ENCODE measurements at regions not wholly inside any gene's neighbourhood (a gene's known extent, or its start where the extent isn't known, plus 50 kb on each side); places are given as distances from the start of the nearest gene placed in this dataset.

- no peak for DNase-seq (ENCODE audit: low read depth)
These were observed 697.0 kb upstream of the POU3F2 start for GRCh38 chr6:98137391-98137790.

DNA sequence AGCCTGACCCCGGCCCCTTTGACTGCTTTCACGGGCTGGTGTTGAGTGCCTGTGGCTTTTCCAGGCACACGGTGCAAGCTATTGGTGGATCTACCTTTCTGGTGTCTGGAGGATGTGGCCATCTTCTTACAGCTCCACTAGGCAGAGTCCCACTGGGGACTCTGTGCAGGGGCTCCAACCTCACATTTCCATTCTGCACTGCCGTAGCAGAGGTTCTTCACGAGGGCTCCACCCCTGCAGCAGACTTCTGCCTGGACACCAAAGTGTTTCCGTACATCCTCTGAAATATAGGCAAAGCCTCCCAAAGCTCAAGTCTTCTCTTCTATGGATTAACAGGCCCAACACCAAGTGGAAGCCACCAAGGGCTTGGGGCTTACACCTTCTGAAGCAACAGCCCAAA lies 691.5 kb upstream of the POU3F2 start:
- DNase-seq (ENCODE audit: low read depth) = no peak

- no peak for DNase-seq (ENCODE audit: low read depth)
These were observed 687.7 kb upstream of the POU3F2 start for GRCh38 chr6:98146656-98147055.

- DNase-seq (ENCODE audit: low read depth) = no peak
These were observed 677.8 kb upstream of the POU3F2 start for GRCh38 chr6:98156580-98156979.

GRCh38 chr6:98179606-98180005 lies 654.8 kb upstream of the POU3F2 start:
- DNase-seq (ENCODE audit: low read depth) = no peak

- no peak for DNase-seq (ENCODE audit: low read depth)
These were observed 634.3 kb upstream of the POU3F2 start for GRCh38 chr6:98200084-98200483.

GRCh38 chr6:98203170-98203806 lies 631.1 kb upstream of the POU3F2 start:
- no peak for DNase-seq (ENCODE audit: low read depth)

GRCh38 chr6:98212468-98212867 lies 621.9 kb upstream of the POU3F2 start:
- DNase-seq (ENCODE audit: low read depth) = no peak

GRCh38 chr6:98215531-98215930 lies 618.8 kb upstream of the POU3F2 start:
- no peak for DNase-seq (ENCODE audit: low read depth)

GRCh38 chr6:98230250-98230649 lies 604.1 kb upstream of the POU3F2 start:
- DNase-seq (ENCODE audit: low read depth) = no peak

DNA sequence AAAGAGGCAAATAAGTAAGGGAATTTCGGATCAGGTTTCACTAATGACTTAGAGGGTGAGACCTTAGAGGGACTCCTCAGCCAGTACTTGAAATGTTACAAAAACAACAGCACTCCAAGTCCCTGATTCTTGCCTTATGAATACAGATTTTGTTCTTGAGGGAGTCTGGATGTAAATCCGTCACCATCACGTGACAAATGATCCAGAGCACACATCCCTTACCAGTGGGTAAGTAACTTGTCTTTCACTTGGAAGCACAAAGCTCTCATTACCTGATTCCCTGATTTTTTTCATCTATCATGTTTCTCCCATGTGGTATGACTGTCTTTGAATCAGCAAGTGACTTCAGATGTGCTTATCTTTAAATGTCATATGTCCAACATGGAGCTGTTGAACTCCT lies 595.3 kb upstream of the POU3F2 start:
- no peak for DNase-seq (ENCODE audit: low read depth)

DNA sequence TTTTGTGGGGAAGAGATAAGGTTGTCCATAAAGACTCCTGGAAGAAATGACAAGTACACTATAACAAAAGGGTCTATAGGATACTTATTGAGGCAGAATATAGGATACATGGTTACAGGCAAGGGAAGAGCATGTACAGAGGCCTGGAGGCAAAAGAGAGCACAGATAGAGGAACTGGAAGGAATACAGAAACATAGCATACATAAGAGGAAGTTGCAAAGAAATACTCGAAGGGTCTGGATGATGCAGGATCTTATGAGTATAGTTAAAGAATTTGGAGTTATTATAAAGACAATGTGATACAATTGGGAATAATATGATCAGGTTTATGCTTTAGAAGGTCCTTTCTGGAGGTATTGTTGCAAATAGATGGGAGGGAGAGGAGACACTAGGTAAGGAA lies 592.7 kb upstream of the POU3F2 start:
- no peak for DNase-seq (ENCODE audit: low read depth)

DNA sequence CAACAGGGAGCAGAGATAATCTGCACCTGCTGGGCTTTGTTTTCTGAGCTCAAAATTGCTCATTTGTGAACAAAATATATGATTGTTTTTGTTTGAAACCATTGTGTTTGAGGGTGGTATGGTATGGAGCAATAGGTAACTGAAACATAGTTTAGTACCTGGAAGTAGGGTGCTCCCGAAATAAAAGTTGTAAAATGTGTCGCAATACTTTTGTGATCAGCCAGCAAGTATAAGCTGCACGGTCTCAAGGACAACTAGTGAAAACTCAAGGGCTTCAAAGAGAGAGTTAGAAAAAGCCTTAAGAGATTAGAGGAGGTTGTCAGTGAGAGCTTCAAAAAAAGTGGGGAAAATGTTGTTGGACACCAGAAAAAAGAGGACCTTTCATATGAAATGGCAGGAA lies 579.8 kb upstream of the POU3F2 start:
- DNase-seq (ENCODE audit: low read depth) = no peak

GRCh38 chr6:98260382-98260781 lies 574.0 kb upstream of the POU3F2 start:
- no peak for DNase-seq (ENCODE audit: low read depth)

DNA sequence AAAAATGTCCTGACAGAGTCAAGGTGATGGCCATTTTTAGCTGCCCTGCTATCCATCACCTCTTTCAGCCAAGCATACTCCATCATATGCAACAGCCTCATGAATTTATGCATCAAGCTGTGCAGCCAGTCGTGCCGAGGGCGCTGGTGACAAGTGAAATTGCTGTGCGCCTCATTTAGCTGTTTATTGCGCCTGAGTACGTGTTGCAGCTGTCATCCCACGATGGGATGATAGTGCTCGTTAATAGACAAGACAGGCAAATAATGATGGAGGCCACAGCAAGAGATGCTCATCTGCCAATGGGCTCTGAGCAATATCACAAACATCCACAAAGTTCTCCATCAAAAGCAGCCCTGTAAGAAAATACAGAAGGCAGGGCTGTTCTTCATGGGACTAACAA lies 562.3 kb upstream of the POU3F2 start:
- DNase-seq (ENCODE audit: low read depth) = no peak

- DNase-seq (ENCODE audit: low read depth) = no peak
These were observed 559.7 kb upstream of the POU3F2 start for GRCh38 chr6:98274691-98275090.

DNA sequence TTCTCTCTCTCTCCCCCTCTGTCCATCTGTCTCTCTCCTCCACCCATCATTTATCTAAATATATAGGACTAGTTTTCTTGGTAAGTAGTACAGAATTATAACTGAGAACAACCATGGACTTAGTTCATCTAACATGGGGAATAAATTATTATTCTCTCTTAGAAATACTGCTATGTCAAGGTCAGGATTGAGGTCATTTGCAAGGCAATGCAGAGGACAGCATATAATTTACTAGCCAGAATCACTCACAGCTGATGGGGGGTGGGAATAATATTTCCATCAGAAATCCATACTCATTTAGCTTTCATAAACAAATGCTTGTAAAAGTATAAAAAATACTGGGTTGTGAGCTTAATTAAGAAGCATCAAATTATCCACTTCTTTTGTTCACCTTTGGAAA lies 553.9 kb upstream of the POU3F2 start:
- no peak for DNase-seq (ENCODE audit: low read depth)

- DNase-seq (ENCODE audit: low read depth) = no peak
These were observed 547.8 kb upstream of the POU3F2 start for GRCh38 chr6:98286620-98287019.

DNA sequence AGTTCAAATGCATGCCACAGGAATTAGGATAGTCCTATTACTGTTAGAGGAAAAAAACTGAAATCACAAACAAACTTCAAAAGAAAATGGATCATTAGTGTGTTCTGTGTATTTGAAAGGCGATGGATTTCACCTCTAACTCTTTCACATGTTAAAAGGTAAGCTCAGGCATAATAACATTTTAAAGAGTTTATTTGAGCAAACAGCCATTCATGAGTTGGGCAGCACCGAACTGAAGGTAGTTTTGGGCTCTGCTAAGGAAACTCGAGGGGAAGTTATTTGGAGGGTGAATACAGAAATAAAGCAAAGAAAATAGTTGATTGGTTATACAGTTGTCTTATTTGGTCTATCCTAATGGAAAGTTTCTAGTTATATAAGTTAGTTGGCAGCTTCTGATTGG lies 546.5 kb upstream of the POU3F2 start:
- DNase-seq (ENCODE audit: low read depth) = no peak

DNA sequence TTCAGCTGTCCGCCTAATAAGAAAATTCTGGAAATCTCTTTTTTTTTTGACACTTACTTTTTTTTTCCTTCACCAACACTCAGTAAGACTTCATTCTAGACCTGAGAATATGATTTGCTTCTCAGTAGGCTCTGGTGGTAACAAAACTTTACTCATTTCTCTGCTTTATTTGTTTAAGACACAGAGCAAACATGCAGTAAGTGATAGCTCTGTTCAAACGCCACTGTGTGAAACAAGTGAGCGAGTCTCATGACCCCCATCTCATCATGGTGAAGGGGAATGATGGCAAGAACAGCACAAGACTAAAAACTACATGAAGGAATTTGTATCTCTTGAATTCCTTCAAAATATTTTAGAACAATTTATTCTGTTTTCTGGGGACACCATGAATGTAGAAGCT lies 541.6 kb upstream of the POU3F2 start:
- DNase-seq (ENCODE audit: low read depth) = no peak

DNA sequence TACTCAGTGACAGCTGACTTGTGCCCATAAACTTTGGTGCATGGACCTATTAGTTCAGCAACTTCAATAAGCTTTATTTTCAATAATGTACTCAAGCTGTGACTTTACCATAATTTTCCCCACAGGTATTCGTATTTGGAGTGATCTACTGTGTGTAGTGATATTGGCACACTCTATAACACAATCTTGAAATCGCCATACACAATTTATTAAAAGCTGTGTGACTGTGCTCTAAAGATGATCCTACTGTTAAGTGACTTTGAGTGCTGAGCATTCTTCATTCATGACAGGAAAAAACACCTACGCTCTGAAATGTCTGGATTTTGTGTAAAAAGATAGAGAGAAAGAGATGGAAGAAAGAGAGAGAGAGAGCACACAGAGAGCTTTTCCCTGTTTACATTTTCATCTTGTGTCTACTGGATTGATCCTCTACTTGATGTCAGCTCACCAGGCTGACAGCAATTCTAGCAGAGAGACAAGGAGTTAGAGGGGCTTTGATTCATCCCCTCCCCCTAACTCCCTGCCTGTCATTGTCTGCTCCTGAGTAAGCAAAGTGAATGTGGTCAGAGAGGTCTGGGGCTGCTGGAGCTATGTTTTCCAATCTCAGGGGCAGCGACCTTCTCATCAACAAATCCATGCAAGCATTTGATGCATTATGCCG lies 538.7 kb upstream of the POU3F2 start:
- DNase-seq (ENCODE audit: low read depth) = no peak

- no peak for DNase-seq (ENCODE audit: low read depth)
These were observed 525.8 kb upstream of the POU3F2 start for GRCh38 chr6:98308564-98308963.

- no peak for DNase-seq (ENCODE audit: low read depth)
These were observed 523.9 kb upstream of the POU3F2 start for GRCh38 chr6:98310443-98310842.

DNA sequence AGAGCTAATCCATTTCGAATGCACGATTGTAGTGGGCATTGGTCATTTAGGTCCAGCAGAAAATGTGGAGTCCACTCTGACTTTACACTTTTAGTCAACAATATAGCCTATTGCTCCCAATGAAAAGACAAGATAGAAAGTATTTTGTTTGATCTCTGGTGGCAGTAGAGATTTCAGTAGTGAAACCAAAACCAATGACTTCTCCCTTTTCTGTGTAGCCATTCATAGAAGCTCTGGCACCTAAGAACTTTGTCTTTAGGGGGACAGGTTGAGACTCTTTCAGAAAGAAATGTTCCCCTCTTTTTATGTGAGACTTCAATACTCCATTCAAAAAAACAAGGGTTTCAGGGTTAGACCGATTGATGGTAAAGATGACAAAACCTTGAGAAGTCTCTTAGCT lies 510.8 kb upstream of the POU3F2 start:
- DNase-seq (ENCODE audit: low read depth) = no peak
